ENCODE measurements at regions not wholly inside any gene's neighbourhood (a gene's known extent, or its start where the extent isn't known, plus 50 kb on each side); places are given as distances from the start of the nearest gene placed in this dataset.

GRCh38 chr2:198788676-198789075 lies 669.1 kb downstream of the SATB2 start:
- no peak for DNase-seq

GRCh38 chr2:198782734-198783133 lies 675.0 kb downstream of the SATB2 start:
- no peak for DNase-seq

DNA sequence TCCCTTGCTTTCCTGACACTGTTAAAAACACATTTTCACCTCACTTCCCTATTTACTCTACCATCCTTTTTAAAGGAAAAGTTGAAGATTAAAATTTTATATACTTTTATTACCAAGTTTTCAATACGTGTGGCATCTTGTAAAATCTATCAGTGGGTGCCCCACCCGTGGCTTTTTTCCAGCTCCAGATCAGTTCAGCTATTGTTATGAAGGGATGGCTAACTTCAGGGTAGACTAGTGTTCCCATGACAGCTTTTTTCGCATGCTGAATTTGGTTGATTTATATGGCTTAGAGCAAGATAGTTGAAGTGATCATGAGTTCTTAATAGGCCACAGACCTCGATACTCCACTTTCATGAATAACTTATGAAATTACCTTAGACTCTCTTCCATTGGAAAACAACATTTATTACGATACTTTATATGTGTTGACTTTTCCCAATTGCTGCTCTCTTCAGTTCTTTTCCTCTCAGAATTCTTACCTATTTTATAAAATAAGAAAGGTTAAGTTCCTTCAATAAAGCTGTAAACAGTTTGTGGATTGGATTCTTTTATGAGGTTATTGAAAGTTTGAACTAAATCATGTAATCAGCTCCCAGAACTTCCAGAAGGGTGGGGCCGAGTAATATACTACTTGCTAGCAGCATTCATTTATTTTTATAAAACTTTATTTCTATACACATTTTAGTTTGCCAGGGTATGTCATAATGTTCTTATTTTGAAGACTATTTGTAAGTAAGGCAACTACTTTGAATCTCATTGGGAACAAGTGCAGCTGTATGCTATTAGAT lies 680.9 kb downstream of the SATB2 start:
- DNase-seq: no peak

- no peak for DNase-seq
Observed at GRCh38 chr2:198775737-198776136, 682.0 kb downstream of the SATB2 start.

DNA sequence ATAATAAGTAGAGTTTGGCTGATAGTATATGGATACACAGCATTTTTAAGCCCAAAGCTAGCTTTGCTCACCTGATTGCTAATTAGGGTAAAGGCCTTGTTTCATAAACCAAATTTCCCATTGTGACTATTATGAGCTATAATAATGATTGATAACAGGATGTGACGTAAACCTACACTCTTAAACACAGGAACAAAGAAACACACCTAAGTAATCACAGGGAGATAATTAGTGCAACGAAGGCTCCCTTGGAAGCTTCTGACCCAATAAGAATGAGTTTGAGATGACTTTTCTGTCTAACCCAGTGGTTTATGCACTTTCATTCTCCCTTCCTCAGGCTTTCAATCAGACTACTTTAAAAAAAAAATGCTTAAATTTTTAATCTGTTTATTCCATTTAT lies 683.2 kb downstream of the SATB2 start:
- DNase-seq: peak; percentile 67

GRCh38 chr2:198767694-198768093 lies 690.0 kb downstream of the SATB2 start:
- no peak for DNase-seq

GRCh38 chr2:198763793-198764192 lies 693.9 kb downstream of the SATB2 start:
- no peak for DNase-seq

GRCh38 chr2:198762441-198762840 lies 695.3 kb downstream of the SATB2 start:
- no peak for DNase-seq

GRCh38 chr2:198757069-198757468 lies 700.7 kb downstream of the SATB2 start:
- DNase-seq: no peak

GRCh38 chr2:198756166-198756565 lies 701.6 kb downstream of the SATB2 start:
- DNase-seq: peak; percentile 14

DNA sequence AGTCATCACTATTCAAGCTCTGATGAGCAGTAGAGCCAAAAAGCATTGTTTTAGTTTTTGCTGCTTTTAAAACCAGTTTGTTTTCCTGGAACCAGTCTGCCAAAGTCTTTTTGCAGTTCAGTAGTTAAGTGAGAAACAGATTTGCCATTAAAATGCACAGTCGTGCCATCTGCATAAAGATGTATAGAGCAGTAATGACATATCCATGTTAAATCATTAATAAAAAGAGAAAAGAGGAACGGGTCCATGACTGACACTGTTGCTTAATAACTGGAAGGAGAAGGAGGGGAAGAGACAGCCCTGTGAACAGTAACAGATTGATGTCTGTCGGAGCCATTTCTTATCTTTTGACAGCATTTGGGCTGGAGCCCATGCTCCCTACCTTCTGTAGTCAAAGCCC lies 704.6 kb downstream of the SATB2 start:
- DNase-seq: no peak

DNA sequence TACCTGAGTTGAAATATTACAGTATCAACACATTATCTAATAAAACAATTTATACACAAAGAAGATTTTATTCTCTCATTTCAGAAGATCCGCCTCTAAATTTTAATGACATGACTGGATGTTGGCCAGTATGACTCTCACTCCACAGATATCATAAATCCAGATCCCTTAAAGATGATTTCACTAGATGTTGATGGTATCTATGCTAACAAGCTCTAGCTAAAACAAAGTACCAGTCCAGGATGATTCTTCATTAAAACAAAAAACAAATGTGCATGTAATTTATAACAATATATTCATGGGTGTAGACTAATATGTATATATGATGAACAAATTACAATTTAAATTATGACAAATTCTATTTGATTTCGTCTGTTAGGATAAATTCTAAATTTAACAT lies 708.4 kb downstream of the SATB2 start:
- no peak for DNase-seq

DNA sequence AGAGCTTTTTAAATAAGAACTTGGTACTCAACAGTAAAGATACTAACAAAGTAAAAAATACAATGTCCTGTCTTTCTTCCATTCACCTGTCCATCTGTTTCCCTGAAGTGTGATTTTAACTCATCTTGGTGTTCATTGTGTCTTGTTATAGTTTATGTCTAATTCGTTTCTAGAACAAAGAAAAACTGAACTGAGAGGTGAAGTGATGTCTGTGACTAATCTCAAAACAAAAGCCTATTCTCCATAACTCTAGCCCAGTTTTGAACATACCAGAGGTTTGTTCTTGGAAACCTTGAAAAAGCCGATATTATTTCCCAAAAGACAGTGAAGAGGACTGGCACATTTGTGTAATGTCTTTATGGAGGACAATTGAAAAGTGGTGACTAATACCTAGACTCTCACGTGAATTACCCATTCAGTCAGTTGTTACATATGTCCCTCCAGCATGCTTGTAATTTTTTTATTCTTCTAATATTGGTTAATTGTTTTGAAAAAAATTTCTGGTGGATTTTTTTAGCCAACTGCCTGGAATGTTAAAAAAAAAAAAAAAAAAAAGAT lies 725.8 kb downstream of the SATB2 start:
- no peak for DNase-seq

DNA sequence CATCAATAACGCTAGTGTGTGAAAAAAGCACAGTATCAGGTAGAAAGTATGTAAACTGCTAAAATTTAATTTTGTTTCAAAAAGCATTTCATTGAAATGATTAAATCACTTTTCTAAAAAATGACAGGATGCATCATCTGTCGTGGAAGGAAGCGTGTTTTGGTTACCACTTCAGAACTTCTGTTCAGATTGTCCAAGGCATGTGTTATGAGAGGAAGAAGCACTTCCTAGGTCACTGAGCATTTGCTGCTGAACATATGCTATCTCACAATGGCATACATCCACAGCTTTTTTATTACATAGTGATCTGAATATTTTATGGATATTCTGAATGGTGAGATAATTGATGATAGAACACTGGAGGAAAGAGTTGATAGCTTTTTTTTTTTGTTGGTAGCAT lies 737.5 kb downstream of the SATB2 start:
- DNase-seq: no peak

DNA sequence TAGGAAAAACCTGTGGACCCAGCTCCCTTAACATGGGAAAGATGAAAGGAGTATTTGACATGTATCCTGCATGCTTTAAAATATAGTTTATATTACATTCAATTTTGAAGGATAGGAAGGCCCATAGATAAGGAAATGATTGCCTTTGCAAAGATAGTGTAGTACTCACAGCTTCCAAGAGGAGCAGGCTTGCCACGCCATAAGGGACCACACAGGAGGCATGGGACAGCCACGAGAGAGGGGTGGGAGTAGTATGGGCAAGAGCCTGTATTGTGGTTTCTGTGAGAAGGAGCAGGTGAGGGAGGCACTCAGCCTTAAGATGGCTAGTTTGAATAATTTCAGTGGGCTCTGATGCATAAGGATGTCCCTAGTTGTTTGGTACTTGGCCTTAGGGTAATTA lies 740.3 kb downstream of the SATB2 start:
- no peak for DNase-seq

GRCh38 chr2:198715302-198715835 lies 742.4 kb downstream of the SATB2 start:
- DNase-seq: no peak

DNA sequence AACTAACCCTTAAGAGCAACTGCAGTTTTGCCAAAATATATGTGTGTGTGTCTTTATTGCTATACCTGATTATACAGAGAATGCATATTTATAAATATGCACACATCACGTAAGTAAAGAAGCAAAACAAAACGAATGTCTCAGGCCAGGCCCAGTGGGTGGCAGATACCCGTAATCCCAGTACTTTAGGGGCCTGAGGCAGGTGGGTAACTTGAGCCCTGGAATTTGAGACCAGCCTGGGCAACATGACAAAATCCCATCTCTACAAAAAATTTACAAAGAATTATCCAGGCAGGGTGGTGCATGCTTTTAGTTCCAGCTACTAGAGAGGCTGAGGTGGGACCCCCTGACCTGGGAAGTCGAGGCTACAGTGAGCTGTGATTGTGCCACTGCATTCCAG lies 745.3 kb downstream of the SATB2 start:
- no peak for DNase-seq

- no peak for DNase-seq
Observed at GRCh38 chr2:198711484-198711883, 746.3 kb downstream of the SATB2 start.

- no peak for DNase-seq
Observed at GRCh38 chr2:198710562-198710961, 747.2 kb downstream of the SATB2 start.

DNA sequence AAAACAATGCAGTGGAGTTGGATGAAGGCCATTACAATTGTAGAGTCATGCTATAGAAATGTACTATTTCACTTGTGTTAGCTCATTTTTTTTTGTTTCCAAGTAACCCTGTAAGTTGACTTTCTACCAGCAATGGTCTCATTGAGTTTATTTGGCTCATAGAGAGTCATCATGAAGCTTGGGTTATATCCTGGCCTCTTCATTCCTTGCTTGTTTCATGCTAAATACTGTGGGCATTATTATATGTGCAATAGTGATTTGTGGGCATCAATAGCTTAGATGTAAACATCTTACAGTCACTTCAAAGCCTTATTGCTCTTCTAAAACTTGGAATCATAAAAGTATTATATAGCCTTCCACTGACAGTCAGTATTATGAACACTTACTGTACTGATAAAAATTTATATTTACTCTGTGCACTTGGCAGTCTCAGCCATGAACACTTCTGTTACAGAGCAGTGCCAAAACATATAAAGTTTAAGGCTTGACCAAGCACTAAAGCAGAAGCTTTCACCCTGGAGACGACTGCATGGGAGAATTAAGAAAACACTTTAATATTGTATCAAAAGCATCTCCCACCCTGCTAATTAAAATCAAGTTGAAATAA lies 751.2 kb downstream of the SATB2 start:
- DNase-seq: no peak

GRCh38 chr2:198703281-198703680 lies 754.5 kb downstream of the SATB2 start:
- DNase-seq: no peak

GRCh38 chr2:198702796-198703195 lies 754.9 kb downstream of the SATB2 start:
- no peak for DNase-seq

GRCh38 chr2:198701481-198701880 lies 756.3 kb downstream of the SATB2 start:
- no peak for DNase-seq

DNA sequence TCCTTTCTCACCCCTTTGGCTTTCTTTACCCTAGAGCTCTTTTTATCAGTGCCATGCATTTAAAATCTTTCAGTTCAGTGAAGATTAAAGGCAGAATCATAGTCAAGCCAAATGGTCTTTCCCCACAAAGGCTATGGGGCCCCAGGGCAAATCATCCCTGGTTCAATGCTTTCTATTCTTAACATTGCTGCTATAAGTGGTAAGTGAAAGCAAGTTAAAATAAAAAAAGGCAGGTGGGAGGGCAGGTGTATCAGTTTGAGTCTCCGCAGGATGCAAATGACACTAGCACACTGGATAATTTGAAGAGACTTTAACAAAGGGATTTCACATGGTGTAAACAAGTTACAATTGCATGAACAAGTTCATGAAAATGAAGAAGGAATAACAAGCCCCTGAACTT lies 757.4 kb downstream of the SATB2 start:
- DNase-seq: peak; percentile 83
